Central memory CD8-positive, alpha-beta T cell (primary cell): ENCODE measurements at regions not wholly inside any gene's neighbourhood (a gene's known extent, or its start where the extent isn't known, plus 50 kb on each side); places are given as distances from the start of the nearest gene placed in this dataset.
"Not testable (repeated sequence)": the region's sequence is repeated elsewhere in the genome, so short reads cannot be mapped to it uniquely, and the experiment has no call there.

Source experiments
- ATAC-seq: fragments of 150-1000 bp; cut with Tn5 transposase; replicated peaks from 2 replicates; pipeline ENCODE4 v1.10.0; 2022; ENCODE audit warnings: mild to moderate bottlenecking, moderate FRiP score, moderate number of reproducible peaks; ENCODE audit not compliant: poor library complexity, severe bottlenecking; ENCODE audit errors: extremely low read depth
- DNase-seq, 2 donors: peaks; one replicate each; pipeline ENCODE4 v3.0.0; 2021; ENCODE audit warnings: low spot score in 2 of 2
- H3K27ac Mint-ChIP-seq: one replicate; pipeline ENCODE4 v1.8.0; 2022; ENCODE audit warnings: low read depth, mild to moderate bottlenecking, moderate library complexity, mixed read lengths
- H3K27me3 Mint-ChIP-seq: one replicate; pipeline ENCODE4 v1.8.0; 2022; ENCODE audit warnings: mixed read lengths
- H3K36me3 Mint-ChIP-seq: one replicate; pipeline ENCODE4 v1.8.0; 2022; ENCODE audit warnings: mild to moderate bottlenecking, moderate library complexity, mixed read lengths; ENCODE audit not compliant: insufficient read depth
- H3K4me1 Mint-ChIP-seq: one replicate; pipeline ENCODE4 v1.8.0; 2022; ENCODE audit warnings: mixed read lengths
- H3K4me3 Mint-ChIP-seq: one replicate; pipeline ENCODE4 v1.8.0; 2022; ENCODE audit warnings: mild to moderate bottlenecking, moderate library complexity, mixed read lengths
- H3K9me3 Mint-ChIP-seq: one replicate; pipeline ENCODE4 v1.8.0; 2022; ENCODE audit warnings: mixed read lengths

DNA sequence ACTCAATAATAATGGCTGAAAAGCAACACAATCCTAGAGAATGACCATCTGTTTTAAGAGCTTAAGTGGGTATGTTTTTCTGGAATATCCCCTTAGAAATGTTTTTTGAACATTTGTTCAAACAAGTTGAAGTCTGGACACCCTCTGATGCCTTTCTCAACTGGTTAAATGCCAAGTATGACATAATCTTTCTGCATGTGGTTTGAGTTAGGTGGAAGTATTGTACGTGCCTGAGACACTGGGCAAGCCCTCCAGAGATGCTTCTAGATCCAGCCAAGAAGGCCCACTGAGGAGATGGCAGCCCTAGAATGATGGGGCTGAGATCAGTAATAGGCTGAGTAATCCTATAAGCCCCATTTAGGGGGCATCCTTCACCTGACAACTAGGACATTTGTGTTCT, 493.1 kb downstream of the MAGEE1 start:
- H3K27me3 Mint-ChIP-seq = no peaks in the 10 kb centered on the region
- no peak for DNase-seq
- no peak for ATAC-seq
- H3K4me1 Mint-ChIP-seq = no peaks in the 10 kb centered on the region
- H3K36me3 Mint-ChIP-seq = no peaks in the 10 kb centered on the region
- H3K27ac Mint-ChIP-seq = no peak overlapping the region
- no peaks in the 10 kb centered on the region for H3K9me3 Mint-ChIP-seq
- no peak overlapping the region for H3K4me3 Mint-ChIP-seq

DNA sequence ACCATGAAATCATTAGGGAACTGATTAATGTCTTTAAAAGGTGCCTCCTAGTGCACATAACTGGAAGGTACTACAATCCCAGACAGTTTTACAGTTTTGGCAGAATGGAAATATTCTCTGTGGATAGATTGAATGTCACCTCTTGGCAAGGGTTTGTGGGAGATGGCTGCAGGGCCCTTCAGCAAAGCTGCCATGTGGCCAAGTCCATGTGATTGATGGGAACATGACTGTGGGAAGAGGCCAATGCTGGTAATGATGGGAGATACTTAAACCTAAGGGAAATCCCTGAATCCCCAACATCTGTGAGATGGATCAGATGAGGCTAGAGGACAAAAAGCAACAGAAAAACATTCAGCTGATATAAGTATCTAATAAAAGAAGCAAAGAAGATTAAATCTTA, 493.7 kb downstream of the MAGEE1 start:
- no peak for DNase-seq
- no peak overlapping the region for H3K27ac Mint-ChIP-seq

DNA sequence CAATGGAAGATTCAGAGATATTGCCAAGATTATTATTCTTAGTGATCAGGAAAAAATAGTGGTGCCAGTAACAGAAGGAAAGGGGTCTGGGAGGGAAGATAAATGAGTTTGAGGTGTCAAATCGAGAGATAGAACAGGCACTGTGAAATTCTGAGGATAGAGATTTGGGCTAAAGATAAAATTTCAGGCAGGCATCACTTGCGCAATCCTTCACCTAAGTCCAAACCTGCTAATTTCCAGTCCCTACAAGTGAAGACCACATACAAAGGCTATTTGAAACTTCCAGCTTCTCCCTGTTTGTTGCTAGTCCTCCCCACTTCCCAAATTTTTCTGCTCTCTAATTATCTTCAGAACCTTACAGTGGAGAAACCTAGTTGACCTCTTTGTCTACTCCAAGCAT, 494.6 kb downstream of the MAGEE1 start:
- ATAC-seq (no peak), DNase-seq (no peak)
- no peak overlapping the region for H3K4me3 Mint-ChIP-seq

More for the DNA sequence above, 493.7 kb downstream of the MAGEE1 start:
- Mint-ChIP-seq H3K27me3 (no peaks in the 10 kb centered on the region), H3K36me3 (no peaks in the 10 kb centered on the region), H3K4me3 (no peak overlapping the region), H3K4me1 (no peaks in the 10 kb centered on the region), H3K9me3 (no peaks in the 10 kb centered on the region)
- no peak for ATAC-seq

DNA sequence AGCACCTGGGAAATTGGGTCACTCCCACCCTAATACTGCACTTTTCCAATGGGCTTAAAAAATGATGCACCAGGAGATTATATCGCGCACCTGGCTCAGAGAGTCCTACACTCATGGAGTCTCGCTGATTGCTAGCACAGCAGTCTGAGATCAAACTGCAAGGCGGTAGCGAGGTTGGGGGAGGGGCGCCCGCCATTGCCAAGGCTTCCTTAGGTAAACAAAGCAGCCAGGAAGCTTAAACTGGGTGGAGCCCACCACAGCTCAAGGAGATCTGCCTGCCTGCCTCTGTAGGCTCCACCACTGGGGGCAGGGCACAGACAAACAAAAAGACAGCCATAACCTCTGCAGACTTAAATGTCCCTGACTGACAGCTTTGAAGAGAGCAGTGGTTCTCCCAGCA, 497.1 kb downstream of the MAGEE1 start:
- H3K36me3 Mint-ChIP-seq, H3K27ac Mint-ChIP-seq, H3K27me3 Mint-ChIP-seq, DNase-seq, H3K9me3 Mint-ChIP-seq, H3K4me1 Mint-ChIP-seq, H3K4me3 Mint-ChIP-seq, ATAC-seq: not testable (repeated sequence)

More for the DNA sequence above, 494.6 kb downstream of the MAGEE1 start:
- Mint-ChIP-seq H3K36me3 (no peaks in the 10 kb centered on the region), H3K9me3 (no peaks in the 10 kb centered on the region), H3K27me3 (no peaks in the 10 kb centered on the region), H3K27ac (no peak overlapping the region), H3K4me1 (no peaks in the 10 kb centered on the region)

DNA sequence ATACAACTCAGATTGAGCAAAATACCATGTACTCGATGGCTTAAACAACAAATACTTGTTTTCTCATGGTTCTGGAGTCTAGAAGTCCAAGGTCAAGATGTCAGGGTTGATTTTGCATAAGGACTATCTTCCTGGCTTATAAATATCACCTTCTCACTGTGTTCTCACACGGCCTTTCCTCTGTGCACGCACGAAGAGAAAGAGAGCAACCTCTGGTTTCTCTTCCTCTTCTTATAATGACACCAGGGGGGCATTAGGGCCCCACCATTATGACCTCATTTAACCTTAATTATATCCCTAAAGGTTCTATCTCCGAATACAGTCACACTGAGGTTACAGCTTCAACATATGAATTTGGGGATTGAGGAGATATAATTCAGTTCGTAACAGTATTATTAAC, 504.0 kb downstream of the MAGEE1 start:
- ATAC-seq (no peak), DNase-seq (no peak)
- Mint-ChIP-seq H3K36me3 (no peaks in the 10 kb centered on the region), H3K4me1 (no peaks in the 10 kb centered on the region), H3K27me3 (no peaks in the 10 kb centered on the region), H3K9me3 (no peaks in the 10 kb centered on the region), H3K27ac (no peak overlapping the region), H3K4me3 (no peak overlapping the region)

DNA sequence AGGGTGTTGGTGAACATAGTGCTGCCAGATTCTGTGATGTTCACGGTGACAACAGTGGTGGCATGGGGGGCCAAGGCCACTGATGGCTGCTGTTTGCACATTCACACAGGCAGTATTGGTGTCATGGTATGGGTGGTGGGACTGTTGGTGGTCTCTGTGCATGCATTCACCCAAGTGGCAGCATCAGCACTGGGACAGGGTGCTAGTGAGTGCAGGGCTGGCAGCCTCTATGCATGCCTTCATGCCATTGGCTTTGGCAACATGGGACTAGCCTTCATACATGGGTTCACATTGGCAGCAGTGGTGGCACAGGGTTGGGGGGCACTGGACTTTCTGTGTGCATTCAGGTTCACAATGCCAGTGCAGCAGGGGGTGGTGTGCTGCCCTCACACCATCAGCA, 489.7 kb upstream of the FGF16 start:
- Mint-ChIP-seq H3K36me3 (no peaks in the 10 kb centered on the region), H3K4me3 (no peak overlapping the region), H3K27me3 (peaks cover 9% of the 10 kb centered on the region), H3K9me3 (no peaks in the 10 kb centered on the region), H3K27ac (no peak overlapping the region), H3K4me1 (no peaks in the 10 kb centered on the region)
- ATAC-seq (no peak), DNase-seq (no peak)

DNA sequence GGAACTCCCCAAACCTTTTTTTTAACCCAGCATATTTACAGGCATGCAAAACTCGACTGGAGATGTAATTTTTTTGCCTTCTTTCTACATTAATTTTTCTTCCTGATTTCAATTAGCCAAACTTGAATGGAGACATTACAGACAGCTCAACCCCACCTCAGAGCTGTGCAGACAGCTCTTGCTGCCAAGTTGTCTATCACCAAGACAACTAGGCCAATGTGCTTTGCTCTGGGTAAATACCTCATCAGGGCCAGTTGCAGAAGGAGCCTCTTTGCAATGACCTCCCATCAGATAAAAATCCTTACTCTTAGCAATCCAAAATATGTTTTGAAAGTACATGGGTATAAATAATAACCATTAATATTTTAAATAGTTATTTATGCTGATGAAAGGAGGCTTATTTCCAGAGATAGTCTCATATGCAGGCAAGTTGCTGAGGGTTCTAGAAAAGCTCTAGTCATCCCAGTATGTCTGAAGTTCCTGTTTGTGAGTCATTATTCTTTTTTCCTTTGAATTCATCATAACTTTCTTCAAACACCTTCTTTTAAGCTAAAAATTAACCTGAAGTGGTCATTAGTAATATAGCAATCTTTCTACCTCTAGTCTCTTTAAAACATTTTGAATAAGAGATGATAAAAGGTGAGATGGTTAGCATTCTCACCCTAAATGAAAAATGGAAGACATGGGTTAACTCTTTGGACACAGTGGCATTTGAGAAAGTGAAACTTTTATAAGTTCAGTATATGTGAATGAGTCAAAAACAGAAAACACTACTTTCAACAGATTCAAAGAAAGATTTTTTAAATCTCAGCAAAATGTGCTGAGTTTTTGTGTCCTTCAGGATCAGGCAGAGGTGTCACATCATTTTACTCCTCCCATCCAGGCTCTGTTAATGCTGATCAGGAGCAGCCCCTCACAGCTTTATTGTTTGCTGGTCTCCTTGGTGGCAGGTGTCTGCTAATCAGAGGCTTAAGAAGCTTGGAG, 475.5 kb upstream of the FGF16 start:
- ATAC-seq = no peak
- Mint-ChIP-seq H3K27me3 (no peaks in the 10 kb centered on the region), H3K36me3 (no peaks in the 10 kb centered on the region), H3K4me3 (no peak overlapping the region), H3K4me1 (no peaks in the 10 kb centered on the region), H3K27ac (no peak overlapping the region), H3K9me3 (no peaks in the 10 kb centered on the region)
- no peak for DNase-seq

DNA sequence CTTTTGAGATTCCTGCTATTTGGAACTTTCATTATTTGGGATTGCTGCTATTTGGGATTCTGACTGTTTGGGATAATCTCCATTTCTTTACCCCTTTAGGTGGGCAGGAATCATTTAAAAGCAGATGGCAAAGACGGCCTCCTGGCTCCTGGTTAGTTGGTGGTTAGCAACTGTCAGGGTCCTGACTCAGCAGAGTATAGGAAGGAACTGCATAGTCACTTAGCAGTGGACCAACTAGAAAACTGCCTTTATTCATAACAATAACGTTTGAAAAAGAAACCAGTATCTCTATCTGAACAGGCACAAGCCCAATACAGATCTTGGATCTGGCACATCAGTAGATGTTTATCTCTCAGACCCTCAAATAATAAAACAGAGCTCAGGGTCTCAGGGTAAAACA, 469.7 kb upstream of the FGF16 start:
- no peaks in the 10 kb centered on the region for H3K9me3 Mint-ChIP-seq
- H3K27me3 Mint-ChIP-seq = no peaks in the 10 kb centered on the region
- no peaks in the 10 kb centered on the region for H3K4me1 Mint-ChIP-seq
- DNase-seq (no peak), ATAC-seq (no peak)
- no peak overlapping the region for H3K4me3 Mint-ChIP-seq
- no peak overlapping the region for H3K27ac Mint-ChIP-seq
- H3K36me3 Mint-ChIP-seq = no peaks in the 10 kb centered on the region

DNA sequence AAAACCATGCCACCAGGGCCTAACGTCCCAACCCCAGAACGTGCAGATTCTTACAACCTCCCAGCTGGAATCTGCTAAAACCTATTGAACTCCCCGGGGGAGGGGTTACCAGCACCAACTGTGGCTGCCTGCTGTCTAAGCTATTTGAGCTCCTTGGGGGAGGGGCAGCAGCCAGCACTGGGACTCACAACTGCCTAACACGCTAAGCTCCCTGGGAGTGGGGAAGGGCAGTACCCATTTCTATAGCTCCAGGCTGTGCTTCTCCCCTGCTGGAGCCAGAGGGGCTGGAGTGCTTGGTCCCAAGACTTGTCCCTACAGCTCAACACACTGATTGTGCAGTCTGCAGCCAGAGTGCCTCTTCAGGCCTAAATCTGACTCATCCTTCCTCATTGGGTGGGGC, 459.8 kb upstream of the FGF16 start:
- Mint-ChIP-seq H3K9me3 (peaks cover 13% of the 10 kb centered on the region), H3K27me3 (no peaks in the 10 kb centered on the region), H3K27ac (no peak overlapping the region), H3K4me1 (no peaks in the 10 kb centered on the region), H3K36me3 (no peaks in the 10 kb centered on the region), H3K4me3 (no peak overlapping the region)
- ATAC-seq = no peak
- DNase-seq = no peak

DNA sequence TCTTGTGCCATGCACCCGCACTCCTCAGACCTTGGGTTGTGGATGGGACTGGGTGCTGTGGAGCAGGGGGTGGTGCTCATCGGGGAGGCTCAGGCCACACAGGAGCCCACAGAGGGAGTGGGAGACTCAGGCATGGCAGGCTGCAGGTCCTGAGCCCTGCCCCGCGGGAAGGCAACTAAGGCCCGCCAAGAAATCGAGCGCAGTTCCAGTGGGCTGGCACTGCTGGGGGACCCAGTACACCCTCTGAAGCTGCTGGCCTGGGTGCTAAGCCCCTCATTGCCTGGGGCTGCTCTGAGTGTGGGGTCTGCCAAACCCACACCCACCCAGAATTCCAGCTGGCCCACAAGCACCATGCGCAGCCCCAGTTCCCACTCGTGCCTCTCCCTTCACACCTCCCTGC, 450.5 kb upstream of the FGF16 start:
- Mint-ChIP-seq H3K4me3 (no peak overlapping the region), H3K36me3 (no peaks in the 10 kb centered on the region), H3K4me1 (no peaks in the 10 kb centered on the region), H3K27me3 (no peaks in the 10 kb centered on the region), H3K27ac (no peak overlapping the region), H3K9me3 (no peaks in the 10 kb centered on the region)
- no peak for DNase-seq
- no peak for ATAC-seq

DNA sequence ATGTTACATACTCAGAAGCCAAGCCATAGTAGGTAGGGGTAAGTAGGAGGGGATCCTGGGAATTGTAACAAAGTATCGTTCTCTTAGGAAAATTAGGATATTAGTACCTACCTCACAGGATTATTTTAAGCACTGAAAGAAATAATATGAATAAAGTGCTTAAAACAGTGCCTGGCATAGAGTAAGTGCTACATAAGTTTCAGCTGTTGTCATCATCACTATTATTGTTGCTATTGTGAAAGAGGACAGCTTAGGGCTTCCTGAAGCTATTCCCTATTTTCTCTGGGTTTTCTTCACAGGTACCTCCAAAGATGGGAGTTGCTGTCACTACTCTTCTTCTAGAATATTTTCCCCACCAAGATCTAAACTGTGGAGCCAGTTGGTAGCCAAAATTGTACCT, 443.7 kb upstream of the FGF16 start:
- Mint-ChIP-seq H3K4me1 (no peaks in the 10 kb centered on the region), H3K27ac (no peak overlapping the region), H3K9me3 (no peaks in the 10 kb centered on the region), H3K36me3 (no peaks in the 10 kb centered on the region), H3K4me3 (no peak overlapping the region), H3K27me3 (no peaks in the 10 kb centered on the region)
- DNase-seq (no peak), ATAC-seq (no peak)

DNA sequence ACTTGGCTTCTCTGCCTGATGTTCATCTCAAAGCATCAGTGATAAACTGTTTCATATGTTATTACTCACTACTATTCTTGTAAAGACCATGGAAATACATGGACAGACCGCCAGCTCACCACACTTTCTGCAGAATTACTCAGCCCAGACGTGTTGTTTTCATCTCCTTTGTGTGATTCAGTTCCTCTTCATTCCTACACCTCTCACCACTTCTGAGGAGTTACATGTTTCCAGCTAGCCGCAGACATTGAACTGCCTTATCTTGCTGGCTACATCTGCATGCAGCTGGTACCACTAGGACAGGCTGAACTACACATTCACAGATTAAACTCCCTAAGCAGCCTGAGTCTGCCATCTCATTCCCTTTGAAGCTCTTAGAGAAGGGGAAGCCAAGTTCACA, 443.2 kb upstream of the FGF16 start:
- Mint-ChIP-seq H3K4me3 (no peak overlapping the region), H3K27me3 (no peaks in the 10 kb centered on the region), H3K9me3 (no peaks in the 10 kb centered on the region), H3K27ac (no peak overlapping the region), H3K4me1 (no peaks in the 10 kb centered on the region), H3K36me3 (no peaks in the 10 kb centered on the region)
- DNase-seq (no peak), ATAC-seq (no peak)

DNA sequence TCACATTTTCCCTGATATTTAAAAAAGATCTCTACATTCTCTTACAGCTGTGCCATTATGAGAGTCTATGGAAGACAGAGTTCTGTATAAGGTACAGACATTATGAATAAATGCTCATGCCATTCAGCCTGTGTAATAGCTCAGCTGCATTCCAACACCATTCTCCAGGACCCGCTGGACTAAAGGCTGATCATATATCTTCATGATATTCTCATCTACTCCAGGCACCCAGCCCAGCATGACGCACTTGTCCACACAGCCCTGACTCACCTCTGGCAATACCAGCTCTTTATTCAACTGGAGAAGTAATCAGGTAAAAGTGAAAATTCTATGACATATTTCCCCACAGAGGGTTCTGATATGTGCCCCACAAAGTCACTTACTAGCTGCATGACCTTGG, 437.5 kb upstream of the FGF16 start:
- ATAC-seq (no peak), DNase-seq (no peak)
- H3K4me3 Mint-ChIP-seq = no peak overlapping the region
- no peak overlapping the region for H3K27ac Mint-ChIP-seq
- H3K9me3 Mint-ChIP-seq = no peaks in the 10 kb centered on the region
- no peaks in the 10 kb centered on the region for H3K27me3 Mint-ChIP-seq
- no peaks in the 10 kb centered on the region for H3K4me1 Mint-ChIP-seq
- H3K36me3 Mint-ChIP-seq = no peaks in the 10 kb centered on the region
